Dermis microvascular lymphatic vessel endothelial cell (primary cell): ENCODE measurements at regions not wholly inside any gene's neighbourhood (a gene's known extent, or its start where the extent isn't known, plus 50 kb on each side); places are given as distances from the start of the nearest gene placed in this dataset.
"Not testable (repeated sequence)": the region's sequence is repeated elsewhere in the genome, so short reads cannot be mapped to it uniquely, and the experiment has no call there.

ENCODE experiments used
- DNase-seq, 2 donors: peaks; one replicate each; pipeline versions ENCODE4 v3.0.0 to v3.0.0-alpha.2; 2010; ENCODE audit warnings: low read depth in 2 of 2

GRCh38 chr5:143588121-143588520 is 184.6 kb upstream of the NR3C1 start:
- DNase-seq, result not testable (repeated sequence)

GRCh38 chr5:143586781-143587362 is 183.4 kb upstream of the NR3C1 start:
- DNase-seq, result no peak

- peak in 1 of 2 donors; percentile 2 for DNase-seq
These were observed 182.5 kb upstream of the NR3C1 start for GRCh38 chr5:143585970-143586369.

GRCh38 chr5:143583409-143583808 is 179.9 kb upstream of the NR3C1 start:
- DNase-seq, result no peak

- DNase-seq, result no peak
These were observed 179.4 kb upstream of the NR3C1 start for GRCh38 chr5:143582869-143583268.

- no peak for DNase-seq
These were observed 178.7 kb upstream of the NR3C1 start for GRCh38 chr5:143582176-143582575.

- DNase-seq, result no peak
These were observed 178.2 kb upstream of the NR3C1 start for GRCh38 chr5:143581649-143582048.

- DNase-seq, result no peak
These were observed 177.7 kb upstream of the NR3C1 start for GRCh38 chr5:143581147-143581546.

- DNase-seq, result peak in 1 of 2 donors; percentile 5
These were observed 173.4 kb upstream of the NR3C1 start for GRCh38 chr5:143576711-143577484.

GRCh38 chr5:143575286-143575685 is 171.8 kb upstream of the NR3C1 start:
- DNase-seq, result no peak

- DNase-seq, result no peak
These were observed 170.8 kb upstream of the NR3C1 start for GRCh38 chr5:143574236-143574635.

GRCh38 chr5:143573568-143574170 is 170.2 kb upstream of the NR3C1 start:
- no peak for DNase-seq

- DNase-seq, result no peak
These were observed 169.2 kb upstream of the NR3C1 start for GRCh38 chr5:143572671-143573070.

- DNase-seq, result no peak
These were observed 168.4 kb upstream of the NR3C1 start for GRCh38 chr5:143571642-143572624.

GRCh38 chr5:143570989-143571388 is 167.5 kb upstream of the NR3C1 start:
- DNase-seq, result no peak

- no peak for DNase-seq
These were observed 166.5 kb upstream of the NR3C1 start for GRCh38 chr5:143569722-143570567.

GRCh38 chr5:143569213-143569701 is 165.8 kb upstream of the NR3C1 start:
- no peak for DNase-seq

- no peak for DNase-seq
These were observed 164.4 kb upstream of the NR3C1 start for GRCh38 chr5:143567583-143568504.

- DNase-seq, result no peak
These were observed 162.7 kb upstream of the NR3C1 start for GRCh38 chr5:143566139-143566538.
